NCI-H2196 treated with DMSO at 0.1 percent for 48 hours (cell line): ENCODE measurements at regions not wholly inside any gene's neighbourhood (a gene's known extent, or its start where the extent isn't known, plus 50 kb on each side); places are given as distances from the start of the nearest gene placed in this dataset.

Experiments used
- DNase-seq: peaks from one replicate; lab custom pipeline; 2025; ENCODE audit not compliant: unreplicated experiment; lab: John Stamatoyannopoulos, UW

DNA sequence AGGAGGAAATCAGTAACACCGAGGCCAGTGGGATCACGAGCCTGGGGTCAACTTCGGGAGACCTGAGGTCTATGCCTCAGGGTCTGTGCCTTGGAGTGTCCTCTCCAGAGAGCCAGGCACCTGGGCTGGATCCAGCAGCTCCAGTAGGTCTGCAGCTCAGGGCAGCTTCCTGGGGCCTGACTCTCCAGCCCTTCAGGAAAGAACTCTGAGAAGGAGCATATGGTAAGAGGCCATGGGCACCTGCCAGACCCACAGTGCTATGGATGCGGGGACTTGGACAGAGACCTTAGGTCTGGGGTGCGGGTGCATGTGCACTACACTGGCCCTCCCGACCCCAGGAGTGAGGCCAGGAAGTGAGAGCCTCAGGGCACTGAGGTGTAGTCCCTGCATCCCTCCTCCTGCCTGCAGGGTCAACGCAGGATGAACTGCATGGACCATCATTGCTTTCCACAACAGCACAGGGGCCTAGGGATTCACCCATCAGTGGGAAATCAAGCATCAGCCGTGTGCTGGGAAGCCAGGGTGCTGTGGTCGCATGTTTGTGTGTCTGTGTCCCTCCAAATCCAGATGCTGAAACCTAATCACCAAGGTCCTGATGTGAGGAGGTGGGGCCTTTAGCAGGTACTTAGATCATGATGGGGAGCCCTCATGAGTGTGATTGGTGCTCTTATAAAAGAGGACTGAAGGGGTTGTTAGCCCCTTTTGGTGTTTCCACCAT, 210.9 kb upstream of the CST7 start:
- no peak for DNase-seq

DNA sequence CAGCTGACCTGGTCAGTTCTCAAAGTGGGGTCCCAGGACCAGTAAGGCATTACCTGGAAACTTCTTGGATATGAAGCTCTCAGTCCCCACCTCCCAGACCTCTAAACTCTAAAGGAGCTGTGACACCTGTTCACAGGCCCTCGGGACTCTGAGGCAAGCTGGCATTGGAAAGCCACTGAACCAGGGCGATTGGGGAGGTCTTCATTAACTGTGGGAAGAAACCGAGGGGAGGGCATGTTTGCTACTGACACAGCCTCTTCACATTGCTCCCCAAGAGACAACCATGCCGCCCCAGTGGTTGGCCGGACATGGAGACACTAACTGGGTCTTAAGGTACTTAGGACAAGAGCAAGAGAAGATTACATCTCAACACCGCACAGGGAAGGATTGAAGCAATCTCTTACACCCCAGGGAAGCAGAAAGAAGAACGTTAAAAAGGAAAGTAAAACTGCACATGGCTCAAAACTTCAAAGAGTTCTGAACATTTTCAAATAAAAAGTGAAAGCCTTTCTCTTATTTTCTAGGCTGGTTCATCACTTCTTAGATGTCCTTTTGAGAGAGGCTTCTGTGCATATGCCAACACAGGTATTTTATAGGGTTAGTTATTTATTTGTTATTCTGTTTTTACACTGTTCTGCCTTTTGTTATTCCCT, 210.0 kb upstream of the CST7 start:
- DNase-seq = no peak

DNA sequence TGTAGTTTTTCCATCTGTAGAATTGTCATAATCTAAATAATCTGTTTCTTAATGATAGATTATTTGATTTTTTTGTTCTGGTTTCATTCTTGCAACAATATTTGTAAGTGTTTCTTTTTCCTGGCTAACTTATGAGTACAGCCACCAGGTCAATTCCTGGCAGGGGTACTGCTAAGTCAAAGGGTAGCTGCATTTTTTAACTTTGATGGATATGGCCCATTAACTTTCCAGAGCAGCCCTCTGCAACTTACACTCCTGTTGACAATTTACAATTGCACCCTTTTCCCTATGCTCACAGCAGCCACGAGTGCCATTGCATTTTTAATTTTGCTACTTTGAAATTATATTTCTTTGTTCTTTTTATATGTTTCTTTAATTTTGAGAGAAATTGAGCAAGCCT, 209.3 kb upstream of the CST7 start:
- no peak for DNase-seq

DNA sequence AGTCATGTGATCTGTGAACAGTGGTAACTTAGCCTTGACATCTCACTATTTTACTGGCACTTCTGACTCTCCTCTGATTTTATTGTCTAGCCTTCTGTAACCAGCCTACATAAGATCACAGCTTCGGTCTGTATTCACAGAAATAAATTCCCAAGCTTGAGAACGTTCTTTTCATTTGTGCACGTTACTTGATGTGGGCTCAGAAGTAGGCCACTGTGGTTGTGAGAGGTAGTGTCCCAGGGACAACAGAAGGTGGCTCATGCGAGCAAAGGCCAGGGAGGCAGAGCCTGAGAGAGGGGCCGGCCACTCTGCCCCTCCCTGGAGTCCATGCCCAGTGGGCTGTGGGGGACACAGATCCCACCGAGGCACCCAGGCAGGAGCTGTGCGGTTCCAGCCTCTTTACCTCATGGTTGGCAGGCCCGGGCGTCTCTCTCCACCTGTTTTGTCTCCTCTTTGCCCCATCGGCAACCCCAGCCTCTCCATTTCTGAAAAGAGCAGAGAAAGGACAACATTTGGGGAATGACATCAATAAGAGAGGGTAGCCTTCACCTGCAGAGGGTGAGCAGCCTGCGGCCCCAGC, 207.5 kb upstream of the CST7 start:
- DNase-seq = no peak

DNA sequence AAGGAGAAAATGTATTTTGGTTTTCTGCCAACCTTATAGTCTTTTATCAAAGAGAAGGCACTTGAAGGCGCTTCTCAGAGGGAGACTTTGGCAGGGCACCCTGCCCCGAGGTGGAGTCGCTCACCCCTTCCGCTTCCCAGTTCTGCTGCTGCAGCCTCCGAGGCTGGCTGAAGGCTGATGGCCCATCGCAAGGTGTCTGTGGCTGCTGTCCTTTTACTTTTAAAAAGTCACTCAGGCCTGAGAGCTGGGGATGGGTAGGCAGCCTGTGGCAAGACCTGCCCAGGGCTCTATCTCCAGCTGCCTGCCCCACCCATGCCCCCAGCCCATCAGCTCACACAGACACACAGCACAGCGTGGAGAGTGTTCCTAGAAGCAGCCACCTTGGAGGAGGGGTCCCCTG, 206.6 kb upstream of the CST7 start:
- DNase-seq = no peak

DNA sequence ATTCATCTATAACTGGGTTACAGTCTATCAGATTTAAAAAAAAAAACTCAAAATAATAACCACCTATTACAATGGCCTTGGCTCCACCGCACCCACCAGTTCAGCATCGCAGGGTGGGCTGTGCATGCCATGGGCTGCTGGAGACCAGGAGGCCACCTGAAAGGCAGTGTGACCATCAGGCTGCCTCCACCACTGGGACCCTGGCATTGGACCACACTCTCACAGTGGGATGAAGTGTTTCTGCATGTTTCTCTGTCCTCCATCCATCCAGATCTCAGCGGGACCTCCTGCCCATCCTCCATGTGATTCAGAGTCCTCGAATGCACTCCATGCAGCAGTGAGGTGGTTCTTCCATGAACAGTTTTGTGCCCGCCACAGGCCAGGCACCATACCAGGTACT, 206.1 kb upstream of the CST7 start:
- no peak for DNase-seq

DNA sequence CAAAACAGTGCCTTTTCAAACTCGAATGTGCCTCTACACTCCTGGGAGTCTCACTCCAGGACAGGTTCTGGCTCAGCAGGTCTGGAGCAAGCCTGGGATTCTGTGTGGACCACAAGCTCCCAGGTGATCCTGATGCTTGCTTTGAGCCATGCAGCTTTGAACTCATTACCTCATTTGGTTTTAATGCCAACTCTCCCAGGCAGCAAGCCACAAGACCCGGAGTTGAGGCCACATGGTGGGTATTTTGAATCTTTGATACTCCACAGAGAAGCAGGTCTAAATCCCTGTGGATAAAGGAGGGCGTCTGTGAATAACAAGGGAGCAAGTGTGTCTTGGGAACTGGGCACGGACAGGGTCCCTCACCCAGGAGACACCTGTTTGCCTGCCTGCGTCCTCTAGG, 205.4 kb upstream of the CST7 start:
- no peak for DNase-seq

DNA sequence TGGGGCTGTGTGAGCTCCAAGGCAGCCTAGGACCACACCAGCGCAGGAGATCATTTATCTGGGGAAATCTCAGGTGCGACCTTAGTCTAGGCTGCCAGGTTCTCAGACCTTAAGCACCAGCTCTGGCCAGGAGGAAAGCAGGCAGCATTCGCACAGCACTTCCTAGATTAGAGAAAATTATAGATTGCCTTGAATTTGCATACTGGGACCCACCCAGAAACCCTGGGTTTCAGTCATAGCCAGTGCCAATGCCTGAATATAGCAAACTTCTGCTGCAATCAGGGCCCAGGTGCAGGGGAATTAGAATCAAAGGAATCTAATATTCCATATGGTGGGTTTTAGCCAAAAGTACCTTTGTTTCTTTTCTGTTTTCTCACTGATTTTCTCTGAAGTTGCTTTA, 204.3 kb upstream of the CST7 start:
- DNase-seq = no peak

DNA sequence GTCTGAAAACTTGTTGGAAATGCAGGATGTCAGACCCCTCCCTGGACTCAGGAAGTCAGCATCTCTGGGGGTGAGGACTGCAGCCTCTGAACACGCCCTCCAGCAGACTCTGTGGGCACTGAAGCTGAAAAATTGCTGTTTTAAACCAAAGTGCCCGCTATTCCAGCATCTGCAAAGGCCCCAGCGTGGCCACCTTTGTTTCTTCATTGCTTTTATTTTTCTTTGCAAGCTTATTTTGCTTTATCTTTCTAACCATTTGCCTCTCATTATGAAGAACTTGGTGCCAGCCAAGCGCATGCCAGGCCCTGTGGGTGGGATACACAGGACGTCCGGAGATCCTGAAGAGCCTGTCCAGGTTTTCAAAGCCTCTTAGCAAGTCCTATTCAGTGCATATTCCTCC, 203.9 kb upstream of the CST7 start:
- DNase-seq = no peak

DNA sequence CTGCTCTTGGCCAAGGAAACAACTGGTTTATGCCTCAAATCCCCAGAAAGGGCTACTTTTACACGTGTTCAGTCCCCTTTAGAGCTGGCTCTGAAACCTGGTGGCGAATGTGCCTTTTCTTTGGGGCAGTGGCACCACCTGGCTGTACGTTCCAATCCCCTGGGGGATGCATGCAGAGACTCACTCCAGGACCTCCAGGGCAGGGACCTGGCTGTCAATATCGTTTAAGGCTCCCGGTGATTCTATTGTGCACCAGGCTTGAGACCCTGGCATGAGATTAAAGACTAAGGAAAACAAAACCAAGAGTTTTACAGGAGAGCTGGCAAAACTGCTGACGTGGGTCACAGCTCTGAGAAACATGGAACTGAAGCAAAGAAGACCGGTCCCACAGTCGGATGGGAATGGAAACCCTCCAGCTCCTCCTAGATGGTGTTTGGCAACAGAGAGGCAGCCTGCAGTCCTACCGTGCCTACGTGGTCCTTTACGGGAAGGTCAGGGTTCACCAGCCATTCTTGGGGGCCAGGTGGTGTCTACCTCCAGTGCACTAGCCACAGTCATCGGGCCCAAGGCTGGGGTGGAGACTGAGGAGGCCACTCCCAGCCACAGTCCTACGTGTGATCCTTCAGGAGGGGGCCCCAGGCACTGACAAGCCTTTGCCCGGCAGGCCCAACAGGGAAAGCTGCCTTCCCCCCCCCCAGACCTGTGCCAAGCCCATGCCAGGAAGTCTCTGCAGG, 203.3 kb upstream of the CST7 start:
- no peak for DNase-seq

DNA sequence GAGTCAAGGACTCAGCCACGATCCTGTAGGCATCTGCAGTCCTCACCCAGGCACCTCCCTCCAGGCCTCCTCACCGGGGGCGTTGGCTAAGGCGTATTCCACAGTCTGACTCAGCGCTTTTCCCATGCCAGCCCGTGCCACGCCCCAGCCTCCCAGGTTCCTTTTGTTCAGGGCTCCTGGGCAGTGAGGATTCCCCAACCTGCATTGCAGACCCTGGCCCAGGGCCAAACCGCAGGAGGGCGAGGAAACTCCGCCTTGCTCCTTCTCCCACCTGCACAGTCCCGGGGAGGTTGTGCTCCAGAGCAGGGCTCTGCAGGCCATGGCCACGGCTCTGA, 202.8 kb upstream of the CST7 start:
- no peak for DNase-seq

DNA sequence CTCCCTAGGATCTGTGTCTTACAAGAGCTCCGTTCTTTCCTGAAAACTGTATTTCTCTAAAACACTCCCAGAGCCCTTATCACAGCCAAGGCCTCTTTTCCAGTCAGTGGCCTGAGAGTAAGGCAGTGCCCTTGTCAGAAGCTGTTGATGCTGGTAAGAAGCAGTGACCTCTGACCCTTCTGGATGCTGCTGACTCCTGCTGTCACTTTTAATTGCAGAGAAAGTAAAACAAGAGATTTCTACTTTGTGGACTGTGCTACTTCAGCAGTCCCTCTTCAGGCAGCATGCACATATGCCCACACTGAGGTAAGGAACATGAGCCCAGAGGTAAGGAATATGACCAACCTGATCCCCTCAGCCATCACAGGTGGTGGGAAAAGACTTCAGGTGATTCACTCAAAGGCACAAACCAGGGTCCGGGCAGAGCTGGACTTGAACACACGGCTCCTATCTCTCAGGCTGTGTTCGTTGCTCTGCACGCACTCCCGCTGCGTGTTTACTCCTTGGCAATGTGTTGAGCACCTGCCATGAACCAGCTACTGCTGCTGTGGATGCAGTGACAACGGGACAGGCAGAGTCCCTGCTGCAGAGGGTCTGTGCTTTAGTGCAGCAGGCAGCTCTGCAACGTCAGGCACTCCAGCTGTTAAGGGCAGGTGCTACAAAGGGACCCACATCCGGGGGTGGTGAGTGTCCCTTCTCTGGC, 201.9 kb upstream of the CST7 start:
- DNase-seq = no peak

DNA sequence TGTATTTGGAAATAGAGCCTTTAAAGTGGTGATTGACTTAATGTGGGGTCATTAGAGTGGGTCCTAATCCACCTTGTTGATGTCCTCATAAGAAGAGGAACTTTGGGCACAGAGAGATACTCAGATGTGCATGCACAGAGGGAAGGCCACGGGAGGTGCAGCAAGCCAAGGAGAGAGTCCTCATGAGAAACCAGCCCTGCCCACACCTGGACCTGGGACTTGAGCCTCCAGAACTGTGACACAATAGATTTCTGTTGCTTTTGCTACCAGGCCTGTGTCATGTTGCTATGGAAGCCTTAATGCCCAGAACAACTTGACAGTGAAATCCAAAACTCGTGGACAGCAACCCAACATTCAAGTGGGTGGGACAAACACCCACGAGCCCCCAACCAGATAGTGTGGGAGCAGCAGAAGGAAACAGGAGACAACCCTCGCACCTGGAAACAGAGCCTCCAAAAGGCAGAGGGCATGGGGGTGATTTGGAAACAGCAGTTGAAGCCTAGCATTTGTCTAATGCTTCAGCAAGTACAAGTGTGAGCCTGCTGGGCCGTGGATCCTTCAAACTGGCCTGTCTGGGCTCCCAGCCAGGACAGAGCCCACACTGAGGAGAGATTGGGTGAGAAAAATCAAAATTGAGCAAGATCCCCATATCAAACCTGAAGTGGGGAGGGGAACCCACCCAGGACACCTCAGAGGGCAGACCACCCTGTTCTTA, 201.0 kb upstream of the CST7 start:
- DNase-seq = no peak

DNA sequence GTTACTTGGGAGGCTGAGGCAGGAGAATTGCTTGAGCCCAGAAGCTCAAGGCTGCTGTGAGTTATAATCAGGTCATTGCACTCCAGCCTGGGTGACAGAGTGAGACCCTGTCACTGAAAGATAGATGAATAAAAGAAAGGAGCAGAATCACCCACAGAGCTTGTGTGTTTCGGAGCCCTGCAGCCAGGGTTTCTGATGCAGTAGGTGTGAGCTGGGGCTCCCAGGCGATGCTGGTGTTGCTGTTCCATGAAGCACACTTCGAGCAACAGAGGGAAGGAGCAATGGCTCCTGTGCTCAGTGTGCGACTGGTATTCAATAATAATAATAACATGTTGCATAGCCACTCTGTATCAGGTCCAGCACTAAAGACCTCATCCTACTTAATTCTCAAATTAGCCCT, 197.5 kb upstream of the CST7 start:
- DNase-seq = no peak

DNA sequence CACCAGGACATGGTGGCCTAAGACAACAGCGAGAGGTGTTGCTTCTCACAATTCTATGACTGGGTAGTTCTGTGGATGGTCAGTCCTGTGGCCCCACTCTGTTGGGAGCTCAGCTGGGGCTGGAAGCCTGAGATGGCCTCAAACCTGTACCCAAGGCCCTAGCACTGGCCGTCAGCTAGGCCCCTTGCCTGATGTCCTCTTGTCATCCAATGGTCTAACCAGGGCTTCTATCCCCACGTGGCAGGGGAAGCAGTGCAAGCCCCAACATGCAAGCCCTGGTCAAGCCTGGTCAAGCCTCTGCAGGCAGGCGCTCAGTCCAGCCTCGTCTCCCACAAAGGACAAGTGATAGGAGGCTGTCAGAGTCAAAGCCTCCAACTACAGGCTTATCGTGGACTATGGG, 196.5 kb upstream of the CST7 start:
- no peak for DNase-seq

DNA sequence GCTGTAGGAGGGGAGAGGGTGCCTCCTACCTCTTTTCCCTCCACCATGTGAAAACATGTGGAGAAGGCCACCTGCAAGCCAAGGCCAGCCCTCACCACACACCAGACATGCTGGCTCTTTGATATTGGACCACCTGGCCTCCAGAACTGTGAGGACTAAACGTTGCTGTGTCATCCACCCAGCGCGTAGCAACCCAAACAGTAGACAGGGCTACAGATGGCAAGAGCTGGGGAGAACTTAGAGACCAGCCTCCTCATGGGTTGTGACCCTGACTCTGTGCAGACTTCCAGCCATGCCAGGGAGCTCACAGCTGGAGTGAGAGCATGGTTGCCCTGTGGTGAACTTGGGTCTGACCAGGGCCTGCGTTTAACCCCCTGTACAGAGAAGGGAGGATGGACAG, 195.9 kb upstream of the CST7 start:
- no peak for DNase-seq

DNA sequence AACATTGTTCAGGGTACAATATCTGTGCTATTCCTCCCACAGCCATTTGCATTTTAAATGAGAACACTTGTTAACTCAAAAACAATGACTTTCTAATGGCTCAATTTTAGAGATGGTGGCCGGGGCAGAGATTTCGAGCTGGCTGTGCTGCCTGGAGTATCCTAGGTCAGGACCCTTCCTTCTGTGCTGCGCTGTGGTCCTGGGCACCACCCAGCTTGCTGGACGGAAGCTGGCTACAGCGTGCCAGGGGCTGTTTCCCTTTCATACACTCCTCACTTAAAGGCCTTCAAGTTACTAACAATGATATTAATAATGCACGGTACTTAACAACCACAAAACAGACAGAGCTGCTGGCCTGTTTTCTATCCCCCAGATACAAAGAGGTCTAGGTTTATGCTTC, 194.4 kb upstream of the CST7 start:
- DNase-seq = no peak

DNA sequence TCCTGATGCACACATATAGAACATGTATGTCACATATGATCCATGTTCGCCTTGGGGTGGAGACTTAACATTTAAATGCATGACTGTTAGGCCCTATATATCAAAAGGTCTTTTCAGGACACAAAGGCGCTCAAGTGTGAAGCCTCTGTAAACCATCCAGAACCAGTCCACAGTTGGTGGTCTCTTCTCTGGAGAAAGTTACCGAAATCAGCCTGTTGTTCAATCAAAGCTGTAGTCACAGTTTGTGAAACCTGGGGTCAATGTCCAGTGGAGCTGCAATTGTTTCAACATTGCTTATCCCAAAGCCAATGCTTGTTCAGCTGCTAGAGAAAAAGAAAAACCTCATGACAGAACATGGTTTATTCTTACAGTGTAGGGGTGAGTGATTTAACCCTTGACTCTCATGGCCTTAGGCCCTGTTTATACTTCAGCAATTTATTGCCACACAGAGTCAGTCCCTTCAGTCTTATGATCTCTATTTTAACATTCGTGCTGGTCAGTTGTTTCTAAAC, 193.6 kb upstream of the CST7 start:
- DNase-seq = no peak

DNA sequence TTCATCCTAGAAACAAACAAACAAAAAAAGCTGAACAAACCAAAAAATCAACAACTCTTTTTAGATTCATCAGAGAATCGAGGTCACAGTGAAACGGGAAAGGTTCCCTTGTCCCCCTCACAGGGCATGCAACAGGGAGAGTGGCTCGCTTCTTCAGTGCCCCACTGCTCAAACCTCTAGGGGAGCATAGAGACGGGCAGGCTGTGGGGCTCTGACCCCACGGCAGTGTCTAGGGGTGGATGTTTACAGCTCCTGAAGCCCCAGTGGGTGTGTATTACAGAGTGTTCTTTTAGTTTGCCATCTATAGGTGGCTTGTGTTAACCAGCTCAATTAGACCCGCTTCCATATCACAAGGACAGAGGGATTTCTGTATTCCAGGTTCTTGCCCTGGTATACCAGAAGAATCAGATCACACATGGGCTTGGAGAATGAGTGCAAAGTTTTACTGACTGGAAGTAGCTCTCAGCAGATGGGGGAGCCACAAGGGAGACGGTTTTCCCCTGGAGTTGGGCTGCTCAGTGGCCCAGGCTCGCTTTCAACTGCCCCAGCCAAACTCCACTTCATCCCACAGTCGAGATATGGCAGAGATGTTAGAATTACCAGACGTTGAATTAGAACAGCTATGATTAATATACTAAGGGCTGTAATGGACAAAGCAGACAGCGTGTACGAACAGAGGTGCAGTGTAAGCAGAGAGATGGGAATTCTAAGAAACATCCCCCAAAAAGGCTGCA, 192.6 kb upstream of the CST7 start:
- DNase-seq = no peak
